Tongue (tissue), 1 donor: ENCODE measurements at regions not wholly inside any gene's neighbourhood (a gene's known extent, or its start where the extent isn't known, plus 50 kb on each side); places are given as distances from the start of the nearest gene placed in this dataset.

Source experiments
- DNase-seq: peaks from one replicate; pipeline ENCODE4 v3.0.0-alpha.2; 2015

- DNase-seq: peak; percentile 66
These were observed 427.2 kb downstream of the OCA2 start for GRCh38 chr15:27671819-27672437.

GRCh38 chr15:27670486-27671209, 428.5 kb downstream of the OCA2 start:
- DNase-seq: peak; percentile 30

- no peak for DNase-seq
These were observed 429.5 kb downstream of the OCA2 start for GRCh38 chr15:27669641-27670040.

- no peak for DNase-seq
These were observed 430.5 kb downstream of the OCA2 start for GRCh38 chr15:27668471-27669220.

- DNase-seq: no peak
These were observed 434.1 kb downstream of the OCA2 start for GRCh38 chr15:27665002-27665401.

GRCh38 chr15:27662892-27663291, 436.2 kb downstream of the OCA2 start:
- no peak for DNase-seq

- peak; percentile 33 for DNase-seq
These were observed 438.4 kb downstream of the OCA2 start for GRCh38 chr15:27660676-27661075.

GRCh38 chr15:27656296-27656987, 442.7 kb downstream of the OCA2 start:
- DNase-seq: no peak

- no peak for DNase-seq
These were observed 444.1 kb downstream of the OCA2 start for GRCh38 chr15:27655056-27655455.

GRCh38 chr15:27650244-27650643, 448.9 kb downstream of the OCA2 start:
- no peak for DNase-seq

GRCh38 chr15:27648359-27648758, 450.8 kb downstream of the OCA2 start:
- peak; percentile 69 for DNase-seq

GRCh38 chr15:27646531-27646930, 452.6 kb downstream of the OCA2 start:
- no peak for DNase-seq

- no peak for DNase-seq
These were observed 453.4 kb downstream of the OCA2 start for GRCh38 chr15:27645672-27646071.

GRCh38 chr15:27642981-27643380, 456.1 kb downstream of the OCA2 start:
- no peak for DNase-seq

- DNase-seq: no peak
These were observed 459.5 kb downstream of the OCA2 start for GRCh38 chr15:27639595-27639994.

- DNase-seq: peak; percentile 38
These were observed 460.2 kb downstream of the OCA2 start for GRCh38 chr15:27638958-27639357.

GRCh38 chr15:27635916-27636315, 463.2 kb downstream of the OCA2 start:
- DNase-seq: no peak

- no peak for DNase-seq
These were observed 470.6 kb downstream of the OCA2 start for GRCh38 chr15:27628486-27628885.

- DNase-seq: no peak
These were observed 471.5 kb downstream of the OCA2 start for GRCh38 chr15:27627623-27628022.

- no peak for DNase-seq
These were observed 475.4 kb downstream of the OCA2 start for GRCh38 chr15:27623560-27624305.

GRCh38 chr15:27623149-27623548, 476.0 kb downstream of the OCA2 start:
- DNase-seq: no peak

- DNase-seq: no peak
These were observed 476.7 kb downstream of the OCA2 start for GRCh38 chr15:27622371-27622770.
